ENCODE measurements at regions not wholly inside any gene's neighbourhood (a gene's known extent, or its start where the extent isn't known, plus 50 kb on each side); places are given as distances from the start of the nearest gene placed in this dataset.
A peak's percentile ranks its signal among the peaks of the same experiment; 100 is the strongest.

DNA sequence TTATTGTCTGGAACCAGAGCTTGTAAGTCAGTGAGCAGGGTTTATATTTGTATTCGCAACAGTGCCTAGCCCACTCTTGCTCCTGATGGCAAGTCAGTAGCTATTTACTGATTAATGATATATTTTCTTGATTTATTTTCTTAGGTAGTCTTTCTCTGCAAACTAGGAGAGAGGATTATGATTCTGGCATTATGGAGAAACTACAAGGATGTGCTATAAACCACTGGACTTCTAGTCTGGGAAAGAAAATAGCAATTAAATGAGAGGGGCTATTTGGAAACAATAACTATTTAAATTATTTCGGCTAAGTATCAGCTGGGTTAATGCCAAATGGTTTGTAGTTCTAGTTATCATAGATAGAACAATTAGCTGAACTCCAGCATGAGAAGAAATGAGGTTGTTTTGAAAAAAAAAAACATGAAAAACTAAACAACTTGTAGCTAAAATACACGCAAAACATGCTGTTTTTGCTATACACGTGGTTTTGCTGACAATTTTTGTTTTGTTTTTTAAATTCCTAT is 304.9 kb upstream of the TCF21 start:
- no peaks in the 10 kb centered on the region for H3K27me3 ChIP-seq (ENCODE audit: insufficient read depth, low read length)
- H2AFZ ChIP-seq (ENCODE audit: low read length, unreplicated experiment) = no peak overlapping the region
- no peak overlapping the region for H3K27ac ChIP-seq (ENCODE audit: low read depth, low read length)
- no peaks in the 10 kb centered on the region for H3K36me3 ChIP-seq (ENCODE audit: insufficient read depth, low read length)
- H3K4me1 ChIP-seq (ENCODE audit: control insufficient read depth, insufficient read depth, low read length, unreplicated experiment) = peaks cover 8% of the 10 kb centered on the region
- no peaks in the 10 kb centered on the region for H3K79me2 ChIP-seq (ENCODE audit: control insufficient read depth, insufficient read depth, low read length, unreplicated experiment)
- no peak overlapping the region for H3K4me3 ChIP-seq (ENCODE audit: low read depth, low read length)

GRCh38 chr6:133584823-133585222 is 304.1 kb upstream of the TCF21 start:
- peaks cover 8% of the 10 kb centered on the region for H3K4me1 ChIP-seq (ENCODE audit: control insufficient read depth, insufficient read depth, low read length, unreplicated experiment)

GRCh38 chr6:133585978-133586377 is 302.9 kb upstream of the TCF21 start:
- H3K4me1 ChIP-seq (ENCODE audit: control insufficient read depth, insufficient read depth, low read length, unreplicated experiment) = peaks cover 15% of the 10 kb centered on the region
- no peaks in the 10 kb centered on the region for H3K36me3 ChIP-seq (ENCODE audit: insufficient read depth, low read length)
- H2AFZ ChIP-seq (ENCODE audit: low read length, unreplicated experiment) = peak overlapping the region; percentile 23
- no peak overlapping the region for H3K27ac ChIP-seq (ENCODE audit: low read depth, low read length)
- H3K79me2 ChIP-seq (ENCODE audit: control insufficient read depth, insufficient read depth, low read length, unreplicated experiment) = no peaks in the 10 kb centered on the region
- H3K4me3 ChIP-seq (ENCODE audit: low read depth, low read length) = no peak overlapping the region
- H3K27me3 ChIP-seq (ENCODE audit: insufficient read depth, low read length) = no peaks in the 10 kb centered on the region

More at GRCh38 chr6:133584823-133585222, 304.1 kb upstream of the TCF21 start:
- no peaks in the 10 kb centered on the region for H3K79me2 ChIP-seq (ENCODE audit: control insufficient read depth, insufficient read depth, low read length, unreplicated experiment)
- H2AFZ ChIP-seq (ENCODE audit: low read length, unreplicated experiment) = no peak overlapping the region
- no peak overlapping the region for H3K27ac ChIP-seq (ENCODE audit: low read depth, low read length)
- no peak overlapping the region for H3K4me3 ChIP-seq (ENCODE audit: low read depth, low read length)
- no peaks in the 10 kb centered on the region for H3K36me3 ChIP-seq (ENCODE audit: insufficient read depth, low read length)
- H3K27me3 ChIP-seq (ENCODE audit: insufficient read depth, low read length) = no peaks in the 10 kb centered on the region

DNA sequence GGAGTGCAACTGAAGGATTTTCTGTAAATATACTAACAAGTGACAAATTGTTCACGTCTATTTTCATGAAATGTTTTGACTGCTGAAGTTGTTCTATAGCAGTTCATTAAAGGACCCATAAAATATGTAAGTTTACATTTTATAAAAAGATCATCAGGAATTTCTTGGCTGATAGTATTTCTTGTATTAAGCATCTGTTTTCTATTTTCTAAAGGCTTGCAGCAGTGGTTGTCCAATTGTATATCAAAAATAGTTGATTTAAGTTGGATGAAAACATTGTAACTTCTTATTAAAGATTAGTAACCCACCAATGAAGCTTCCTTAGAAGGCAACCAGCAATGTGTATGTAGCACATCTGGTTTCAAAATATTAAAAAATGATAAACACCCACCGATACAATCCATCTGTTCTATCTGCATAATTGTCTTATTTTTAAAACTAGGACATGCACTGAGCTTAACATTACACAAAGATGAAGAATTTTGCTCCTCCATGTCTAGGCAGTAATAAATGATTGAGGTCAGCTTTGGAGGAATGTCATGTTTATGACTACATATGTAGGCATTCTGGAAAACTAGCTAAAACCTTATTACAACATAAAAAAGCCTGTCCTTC is 301.3 kb upstream of the TCF21 start:
- H3K36me3 ChIP-seq (ENCODE audit: insufficient read depth, low read length) = no peaks in the 10 kb centered on the region
- H3K79me2 ChIP-seq (ENCODE audit: control insufficient read depth, insufficient read depth, low read length, unreplicated experiment) = no peaks in the 10 kb centered on the region
- H3K27ac ChIP-seq (ENCODE audit: low read depth, low read length) = no peak overlapping the region
- H2AFZ ChIP-seq (ENCODE audit: low read length, unreplicated experiment) = peak overlapping the region; percentile 54
- no peak overlapping the region for H3K4me3 ChIP-seq (ENCODE audit: low read depth, low read length)
- peaks cover 27% of the 10 kb centered on the region for H3K4me1 ChIP-seq (ENCODE audit: control insufficient read depth, insufficient read depth, low read length, unreplicated experiment)
- H3K27me3 ChIP-seq (ENCODE audit: insufficient read depth, low read length) = no peaks in the 10 kb centered on the region

- H2AFZ ChIP-seq (ENCODE audit: low read length, unreplicated experiment) = no peak overlapping the region
- H3K36me3 ChIP-seq (ENCODE audit: insufficient read depth, low read length) = no peaks in the 10 kb centered on the region
- H3K27me3 ChIP-seq (ENCODE audit: insufficient read depth, low read length) = no peaks in the 10 kb centered on the region
- no peaks in the 10 kb centered on the region for H3K79me2 ChIP-seq (ENCODE audit: control insufficient read depth, insufficient read depth, low read length, unreplicated experiment)
- no peak overlapping the region for H3K4me3 ChIP-seq (ENCODE audit: low read depth, low read length)
- H3K4me1 ChIP-seq (ENCODE audit: control insufficient read depth, insufficient read depth, low read length, unreplicated experiment) = peaks cover 38% of the 10 kb centered on the region
- H3K27ac ChIP-seq (ENCODE audit: low read depth, low read length) = peak overlapping the region; percentile 64
These were observed 298.7 kb upstream of the TCF21 start for GRCh38 chr6:133590196-133590595.

GRCh38 chr6:133590814-133591213 is 298.1 kb upstream of the TCF21 start:
- H3K4me3 ChIP-seq (ENCODE audit: low read depth, low read length) = no peak overlapping the region

GRCh38 chr6:133591275-133591674 is 297.6 kb upstream of the TCF21 start:
- H2AFZ ChIP-seq (ENCODE audit: low read length, unreplicated experiment) = no peak overlapping the region
- H3K4me3 ChIP-seq (ENCODE audit: low read depth, low read length) = no peak overlapping the region
- peaks cover 44% of the 10 kb centered on the region for H3K4me1 ChIP-seq (ENCODE audit: control insufficient read depth, insufficient read depth, low read length, unreplicated experiment)
- no peaks in the 10 kb centered on the region for H3K27me3 ChIP-seq (ENCODE audit: insufficient read depth, low read length)
- peak overlapping the region; percentile 64 for H3K27ac ChIP-seq (ENCODE audit: low read depth, low read length)
- no peaks in the 10 kb centered on the region for H3K79me2 ChIP-seq (ENCODE audit: control insufficient read depth, insufficient read depth, low read length, unreplicated experiment)
- H3K36me3 ChIP-seq (ENCODE audit: insufficient read depth, low read length) = no peaks in the 10 kb centered on the region

More at GRCh38 chr6:133590814-133591213, 298.1 kb upstream of the TCF21 start:
- H2AFZ ChIP-seq (ENCODE audit: low read length, unreplicated experiment) = no peak overlapping the region
- no peaks in the 10 kb centered on the region for H3K79me2 ChIP-seq (ENCODE audit: control insufficient read depth, insufficient read depth, low read length, unreplicated experiment)
- H3K27ac ChIP-seq (ENCODE audit: low read depth, low read length) = peak overlapping the region; percentile 64
- no peaks in the 10 kb centered on the region for H3K36me3 ChIP-seq (ENCODE audit: insufficient read depth, low read length)
- peaks cover 44% of the 10 kb centered on the region for H3K4me1 ChIP-seq (ENCODE audit: control insufficient read depth, insufficient read depth, low read length, unreplicated experiment)
- no peaks in the 10 kb centered on the region for H3K27me3 ChIP-seq (ENCODE audit: insufficient read depth, low read length)

DNA sequence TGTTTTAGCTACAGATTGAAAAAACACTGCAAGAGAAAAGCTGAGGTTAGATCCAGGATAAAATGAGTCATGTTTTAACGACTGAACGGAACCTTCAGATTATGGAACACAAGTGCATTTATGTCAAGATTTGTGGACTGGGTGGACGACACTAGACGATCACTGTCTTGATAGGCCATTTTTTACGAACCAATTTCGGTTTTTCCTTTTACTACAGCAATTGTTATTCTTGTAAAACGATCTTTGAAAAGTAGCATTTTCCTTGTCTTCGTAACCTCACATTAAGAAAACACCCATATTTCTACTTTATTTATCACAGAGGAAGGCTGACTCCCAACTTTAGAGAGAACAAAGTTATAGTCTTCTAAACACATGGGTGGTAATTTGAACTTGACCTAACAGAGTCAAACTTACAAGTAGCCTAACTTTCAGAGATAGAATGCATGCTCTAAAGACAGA is 294.2 kb upstream of the TCF21 start:
- Histone ChIP-seq H3K27me3 (ENCODE audit: insufficient read depth, low read length) (no peaks in the 10 kb centered on the region), H3K79me2 (ENCODE audit: control insufficient read depth, insufficient read depth, low read length, unreplicated experiment) (no peaks in the 10 kb centered on the region), H3K36me3 (ENCODE audit: insufficient read depth, low read length) (no peaks in the 10 kb centered on the region), H3K4me3 (ENCODE audit: low read depth, low read length) (no peak overlapping the region), H3K4me1 (ENCODE audit: control insufficient read depth, insufficient read depth, low read length, unreplicated experiment) (peaks cover 37% of the 10 kb centered on the region), H2AFZ (ENCODE audit: low read length, unreplicated experiment) (peak overlapping the region; percentile 90), H3K27ac (ENCODE audit: low read depth, low read length) (peak overlapping the region; percentile 36; the same call in 1 of the 2 replicates)

- H3K27ac ChIP-seq (ENCODE audit: low read depth, low read length) = peak overlapping the region; percentile 36; the same call in 1 of the 2 replicates
- peaks cover 36% of the 10 kb centered on the region for H3K4me1 ChIP-seq (ENCODE audit: control insufficient read depth, insufficient read depth, low read length, unreplicated experiment)
- H3K27me3 ChIP-seq (ENCODE audit: insufficient read depth, low read length) = no peaks in the 10 kb centered on the region
- H3K79me2 ChIP-seq (ENCODE audit: control insufficient read depth, insufficient read depth, low read length, unreplicated experiment) = no peaks in the 10 kb centered on the region
- H3K36me3 ChIP-seq (ENCODE audit: insufficient read depth, low read length) = no peaks in the 10 kb centered on the region
- no peak overlapping the region for H3K4me3 ChIP-seq (ENCODE audit: low read depth, low read length)
- peak overlapping the region; percentile 90 for H2AFZ ChIP-seq (ENCODE audit: low read length, unreplicated experiment)
These were observed 293.7 kb upstream of the TCF21 start for GRCh38 chr6:133595111-133595761.

DNA sequence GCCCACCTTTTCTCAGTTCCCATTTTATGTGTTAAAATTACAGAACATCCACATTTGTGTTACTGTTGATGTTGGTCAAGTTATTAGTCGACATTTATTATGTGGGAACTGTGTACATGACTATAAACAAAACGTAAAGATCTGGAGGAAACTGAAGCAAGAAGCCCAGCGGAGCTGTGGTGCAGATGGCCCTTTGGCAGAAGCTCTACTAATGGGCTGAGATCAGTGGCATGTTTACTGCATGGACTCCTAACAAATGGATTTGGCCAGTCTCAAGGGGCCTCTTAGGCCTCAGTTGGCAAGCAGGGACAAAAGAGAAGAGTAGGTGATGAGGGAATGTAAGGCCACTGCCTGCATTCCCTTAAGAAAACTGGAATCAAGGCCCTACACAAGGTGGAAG is 282.1 kb upstream of the TCF21 start:
- Histone ChIP-seq H3K4me1 (ENCODE audit: control insufficient read depth, insufficient read depth, low read length, unreplicated experiment) (peaks cover 29% of the 10 kb centered on the region), H3K4me3 (ENCODE audit: low read depth, low read length) (no peak overlapping the region)

DNA sequence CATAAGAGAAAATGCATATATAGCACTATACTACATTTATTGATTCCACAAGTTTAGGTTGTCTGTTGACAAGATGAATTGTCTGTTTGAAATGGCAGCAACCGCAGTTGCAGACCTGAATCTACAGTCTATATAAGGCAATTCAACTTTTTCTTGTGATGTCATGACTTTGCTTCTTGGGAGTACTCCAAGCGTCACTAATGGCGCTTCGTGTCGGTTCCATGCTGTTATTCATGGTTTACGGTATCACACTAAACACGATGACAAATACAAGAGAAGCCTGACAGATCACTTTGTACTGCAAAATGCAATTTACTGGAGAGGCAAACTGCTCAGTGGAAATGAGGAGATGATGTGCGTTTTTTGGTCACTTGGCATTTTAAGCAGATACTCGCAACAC is 280.3 kb upstream of the TCF21 start:
- H3K79me2 ChIP-seq (ENCODE audit: control insufficient read depth, insufficient read depth, low read length, unreplicated experiment) = no peaks in the 10 kb centered on the region
- no peaks in the 10 kb centered on the region for H3K27me3 ChIP-seq (ENCODE audit: insufficient read depth, low read length)
- no peak overlapping the region for H2AFZ ChIP-seq (ENCODE audit: low read length, unreplicated experiment)
- peaks cover 33% of the 10 kb centered on the region for H3K4me1 ChIP-seq (ENCODE audit: control insufficient read depth, insufficient read depth, low read length, unreplicated experiment)
- H3K36me3 ChIP-seq (ENCODE audit: insufficient read depth, low read length) = peaks cover 3% of the 10 kb centered on the region; the same call in 1 of the 2 replicates
- no peak overlapping the region for H3K4me3 ChIP-seq (ENCODE audit: low read depth, low read length)
- peak overlapping the region; percentile 100 for H3K27ac ChIP-seq (ENCODE audit: low read depth, low read length)

More for the DNA sequence above, 282.1 kb upstream of the TCF21 start:
- H3K27me3 ChIP-seq (ENCODE audit: insufficient read depth, low read length) = no peaks in the 10 kb centered on the region
- no peaks in the 10 kb centered on the region for H3K79me2 ChIP-seq (ENCODE audit: control insufficient read depth, insufficient read depth, low read length, unreplicated experiment)
- H3K36me3 ChIP-seq (ENCODE audit: insufficient read depth, low read length) = peaks cover 3% of the 10 kb centered on the region; the same call in 1 of the 2 replicates
- no peak overlapping the region for H3K27ac ChIP-seq (ENCODE audit: low read depth, low read length)
- no peak overlapping the region for H2AFZ ChIP-seq (ENCODE audit: low read length, unreplicated experiment)

Measured in ACC112 (cell line).